HUES48 (cell line): ENCODE measurements at regions not wholly inside any gene's neighbourhood (a gene's known extent, or its start where the extent isn't known, plus 50 kb on each side); places are given as distances from the start of the nearest gene placed in this dataset.

ENCODE experiments used
- H3K27ac ChIP-seq: one replicate; pipeline ENCODE4 v1.7.0; 2013; ENCODE audit warnings: low read depth, low read length, inconsistent platforms
- H3K27me3 ChIP-seq: 2 replicates; pipeline ENCODE4 v1.6.1; 2013; ENCODE audit warnings: mild to moderate bottlenecking, low read length; ENCODE audit not compliant: control insufficient read depth, insufficient read depth
- H3K36me3 ChIP-seq: 2 replicates; pipeline ENCODE4 v1.6.1; 2013; ENCODE audit warnings: low read length; ENCODE audit not compliant: control insufficient read depth, insufficient read depth
- H3K4me1 ChIP-seq: 2 replicates; pipeline ENCODE4 v1.6.1; 2013; ENCODE audit warnings: mild to moderate bottlenecking, low read length; ENCODE audit not compliant: control insufficient read depth, insufficient read depth
- H3K4me3 ChIP-seq: 2 replicates; pipeline ENCODE4 v1.5.1; 2013; ENCODE audit warnings: mild to moderate bottlenecking, low read depth, low read length
- H3K9ac ChIP-seq: 2 replicates; pipeline ENCODE4 v1.6.1; 2013; ENCODE audit warnings: mild to moderate bottlenecking, low read depth, low read length, moderate library complexity
- H3K9me3 ChIP-seq: 2 replicates; pipeline ENCODE4 v1.6.1; 2013; ENCODE audit warnings: low read length; ENCODE audit not compliant: control insufficient read depth, insufficient read depth

DNA sequence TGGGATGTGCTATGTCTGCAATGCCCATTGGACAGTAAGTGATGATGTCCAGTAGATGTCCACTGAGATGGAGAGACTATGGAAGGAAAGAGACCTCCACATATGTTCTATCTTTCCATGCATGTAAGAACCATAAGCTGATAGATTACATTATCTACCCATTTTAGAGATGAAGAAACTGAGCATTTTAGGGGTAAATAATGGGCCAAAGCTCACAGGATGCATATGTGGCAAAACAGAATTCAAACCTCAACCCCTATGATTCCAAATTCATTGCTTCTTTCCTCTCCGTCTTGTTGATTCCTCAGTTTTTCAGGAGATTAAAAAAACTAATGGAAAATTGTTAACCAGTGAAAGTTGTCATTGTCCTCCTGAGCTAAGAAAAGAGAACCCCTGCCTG is 200.7 kb upstream of the PWP1 start:
- no peaks in the 10 kb centered on the region for H3K4me1 ChIP-seq
- no peak overlapping the region for H3K27ac ChIP-seq
- H3K36me3 ChIP-seq, result no peaks in the 10 kb centered on the region
- no peak overlapping the region for H3K9ac ChIP-seq
- H3K27me3 ChIP-seq, result no peaks in the 10 kb centered on the region
- no peaks in the 10 kb centered on the region for H3K9me3 ChIP-seq
- no peak overlapping the region for H3K4me3 ChIP-seq

DNA sequence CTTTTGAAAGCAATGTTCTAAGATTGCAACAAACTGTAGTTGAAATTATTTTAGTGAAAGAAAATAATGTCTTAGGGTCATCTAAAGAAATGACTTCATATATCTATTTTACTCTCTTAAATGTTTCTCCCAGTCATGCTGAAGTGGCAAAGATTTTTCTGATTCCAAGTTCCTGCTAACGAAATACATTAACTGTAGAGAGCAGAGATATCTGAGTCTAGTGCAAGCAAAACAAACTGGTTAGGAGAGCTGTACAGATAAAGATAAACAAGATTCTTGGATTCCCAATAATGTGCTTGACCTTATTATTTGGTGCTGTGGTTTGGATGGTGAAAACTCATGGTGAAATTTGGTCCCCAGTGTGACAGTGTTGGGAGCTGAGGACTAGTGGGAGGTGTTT is 199.9 kb upstream of the PWP1 start:
- Histone ChIP-seq H3K27ac (no peak overlapping the region), H3K27me3 (no peaks in the 10 kb centered on the region), H3K9me3 (no peaks in the 10 kb centered on the region), H3K4me1 (no peaks in the 10 kb centered on the region), H3K36me3 (no peaks in the 10 kb centered on the region), H3K9ac (no peak overlapping the region), H3K4me3 (no peak overlapping the region)

DNA sequence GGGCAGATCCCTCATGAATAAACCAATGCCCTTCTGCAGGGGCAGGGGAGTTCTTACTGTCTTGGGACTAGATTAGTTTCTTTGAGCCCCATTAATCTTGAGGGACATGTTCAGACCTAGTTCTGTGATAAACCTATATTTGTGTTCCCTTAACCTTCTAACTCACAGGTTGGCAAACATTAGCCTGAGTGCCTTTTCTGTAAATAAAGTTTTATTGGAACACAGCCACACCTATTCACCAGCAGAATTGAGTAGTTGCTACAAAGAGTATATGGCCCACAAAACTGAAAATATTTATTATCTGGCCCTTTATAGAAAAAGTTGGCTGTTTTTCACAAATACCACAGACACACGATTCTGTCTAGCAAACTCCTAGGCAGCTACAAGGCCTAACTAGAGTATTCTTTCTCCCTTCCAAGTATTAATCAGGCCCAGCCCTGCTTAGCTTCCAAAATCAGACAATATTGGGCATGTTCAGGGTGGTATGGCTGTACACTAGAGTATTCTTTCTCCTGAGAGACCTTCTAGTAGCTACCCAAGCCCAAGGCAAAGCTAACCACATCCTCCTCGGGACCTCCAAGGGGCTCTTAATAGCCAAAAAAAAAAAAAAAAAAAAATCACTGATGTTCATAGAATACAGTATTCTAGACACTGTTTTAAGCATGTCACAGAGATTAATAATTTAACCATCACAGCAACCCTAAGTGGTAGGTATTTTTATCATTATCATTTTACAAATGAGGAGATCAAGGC is 199.3 kb upstream of the PWP1 start:
- no peaks in the 10 kb centered on the region for H3K36me3 ChIP-seq
- no peak overlapping the region for H3K4me3 ChIP-seq
- H3K4me1 ChIP-seq, result no peaks in the 10 kb centered on the region
- no peaks in the 10 kb centered on the region for H3K27me3 ChIP-seq
- H3K9ac ChIP-seq, result no peak overlapping the region
- H3K9me3 ChIP-seq, result no peaks in the 10 kb centered on the region
- no peak overlapping the region for H3K27ac ChIP-seq

DNA sequence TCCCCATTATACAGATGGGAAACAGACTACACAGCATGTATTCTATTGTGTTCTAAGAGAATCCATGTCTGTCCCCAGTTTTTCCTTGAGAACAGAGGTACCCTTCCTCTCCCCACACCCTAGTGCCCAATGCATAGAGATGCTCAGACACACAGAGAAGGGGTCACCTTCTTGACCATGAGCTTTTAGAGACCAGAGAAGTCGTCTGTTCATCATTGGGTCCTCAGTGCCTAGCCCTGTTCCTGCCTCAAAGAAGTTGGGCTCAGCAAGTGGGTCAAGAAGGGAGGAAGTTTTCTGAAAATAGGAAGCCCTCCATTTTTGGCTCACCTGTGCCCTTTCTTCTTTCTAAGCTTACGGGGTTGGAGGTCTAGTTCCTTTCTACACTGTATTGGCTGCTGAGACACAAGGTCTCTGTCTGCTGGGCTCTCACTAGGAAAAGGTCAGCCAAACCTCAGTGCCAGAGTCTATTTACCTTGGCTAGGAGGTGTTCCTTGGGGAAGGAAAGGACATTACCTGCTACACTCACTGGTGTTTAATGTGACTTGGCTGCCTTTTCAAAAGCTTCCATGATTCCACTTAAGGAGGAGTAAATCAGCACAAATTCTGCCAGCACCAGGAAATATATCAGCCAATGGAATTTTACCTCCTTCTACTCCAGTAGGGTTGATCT is 198.5 kb upstream of the PWP1 start:
- no peak overlapping the region for H3K4me3 ChIP-seq
- H3K9ac ChIP-seq, result no peak overlapping the region
- H3K9me3 ChIP-seq, result no peaks in the 10 kb centered on the region
- no peak overlapping the region for H3K27ac ChIP-seq
- H3K4me1 ChIP-seq, result no peaks in the 10 kb centered on the region
- H3K36me3 ChIP-seq, result no peaks in the 10 kb centered on the region
- no peaks in the 10 kb centered on the region for H3K27me3 ChIP-seq

DNA sequence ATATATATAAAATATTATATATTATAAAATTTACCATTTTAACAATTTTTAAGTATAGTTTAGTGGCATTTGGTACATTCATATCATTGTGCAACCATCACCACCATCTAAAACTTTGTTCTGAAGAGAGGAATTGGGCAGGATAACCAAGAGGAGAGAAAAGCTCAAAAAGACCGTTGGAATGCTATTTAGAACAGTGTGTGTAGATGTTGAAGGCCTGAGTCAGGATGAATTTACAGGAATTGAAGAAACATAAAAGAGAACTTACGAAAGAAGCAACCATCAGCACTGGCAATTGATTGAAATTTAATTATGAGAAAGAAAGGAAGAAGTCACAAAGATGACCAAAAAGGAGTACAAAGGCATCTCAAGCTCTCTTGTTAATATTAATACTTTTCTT is 196.9 kb upstream of the PWP1 start:
- Histone ChIP-seq H3K27ac (no peak overlapping the region), H3K9ac (no peak overlapping the region), H3K36me3 (no peaks in the 10 kb centered on the region), H3K4me1 (no peaks in the 10 kb centered on the region), H3K4me3 (no peak overlapping the region), H3K27me3 (no peaks in the 10 kb centered on the region), H3K9me3 (no peaks in the 10 kb centered on the region)

DNA sequence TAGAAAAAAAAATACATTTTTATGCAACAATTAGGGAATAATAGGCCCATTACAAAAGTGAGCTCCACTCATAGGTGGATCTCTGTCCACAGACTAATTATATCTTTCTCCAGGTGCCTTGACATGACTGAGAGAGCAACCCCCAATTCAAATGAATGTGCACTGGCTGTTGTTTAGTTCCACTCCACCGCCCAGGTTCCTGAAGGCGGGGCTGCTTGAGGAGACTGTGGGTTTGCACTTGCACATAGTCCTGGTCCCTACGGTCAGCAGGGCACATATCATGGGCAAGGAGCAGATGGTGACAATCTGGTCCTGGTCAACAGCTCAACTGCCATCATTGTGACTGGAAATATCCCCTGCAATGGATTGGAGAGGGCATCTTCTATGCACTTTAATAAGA is 195.6 kb upstream of the PWP1 start:
- Histone ChIP-seq H3K36me3 (no peaks in the 10 kb centered on the region), H3K4me3 (no peak overlapping the region), H3K9me3 (no peaks in the 10 kb centered on the region), H3K27ac (no peak overlapping the region), H3K9ac (no peak overlapping the region), H3K27me3 (no peaks in the 10 kb centered on the region), H3K4me1 (no peaks in the 10 kb centered on the region)

DNA sequence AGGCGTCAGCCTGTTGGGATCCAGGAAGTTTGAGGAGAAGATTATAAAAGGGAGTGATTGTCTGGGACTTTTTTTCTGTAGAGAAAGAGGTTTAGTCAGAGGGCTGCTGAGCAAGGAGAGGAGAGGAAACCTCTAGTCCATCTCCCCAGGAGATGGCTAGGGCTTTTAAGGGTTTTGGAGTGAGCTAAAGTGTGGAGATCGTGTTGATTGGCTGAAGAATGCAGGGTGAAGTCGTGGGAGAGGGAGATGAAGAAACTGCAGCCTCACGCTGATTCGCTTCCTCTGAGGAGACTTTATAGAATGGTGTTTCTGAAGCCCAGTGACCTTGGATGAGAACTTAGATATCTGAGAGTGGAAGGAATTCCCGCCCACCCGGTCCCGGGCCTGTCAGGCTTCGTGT is 193.7 kb upstream of the PWP1 start:
- Histone ChIP-seq H3K36me3 (no peaks in the 10 kb centered on the region), H3K27me3 (no peaks in the 10 kb centered on the region), H3K9me3 (no peaks in the 10 kb centered on the region), H3K4me1 (peaks cover 5% of the 10 kb centered on the region; the same call in 1 of the 2 replicates), H3K9ac (no peak overlapping the region), H3K4me3 (no peak overlapping the region), H3K27ac (no peak overlapping the region)

DNA sequence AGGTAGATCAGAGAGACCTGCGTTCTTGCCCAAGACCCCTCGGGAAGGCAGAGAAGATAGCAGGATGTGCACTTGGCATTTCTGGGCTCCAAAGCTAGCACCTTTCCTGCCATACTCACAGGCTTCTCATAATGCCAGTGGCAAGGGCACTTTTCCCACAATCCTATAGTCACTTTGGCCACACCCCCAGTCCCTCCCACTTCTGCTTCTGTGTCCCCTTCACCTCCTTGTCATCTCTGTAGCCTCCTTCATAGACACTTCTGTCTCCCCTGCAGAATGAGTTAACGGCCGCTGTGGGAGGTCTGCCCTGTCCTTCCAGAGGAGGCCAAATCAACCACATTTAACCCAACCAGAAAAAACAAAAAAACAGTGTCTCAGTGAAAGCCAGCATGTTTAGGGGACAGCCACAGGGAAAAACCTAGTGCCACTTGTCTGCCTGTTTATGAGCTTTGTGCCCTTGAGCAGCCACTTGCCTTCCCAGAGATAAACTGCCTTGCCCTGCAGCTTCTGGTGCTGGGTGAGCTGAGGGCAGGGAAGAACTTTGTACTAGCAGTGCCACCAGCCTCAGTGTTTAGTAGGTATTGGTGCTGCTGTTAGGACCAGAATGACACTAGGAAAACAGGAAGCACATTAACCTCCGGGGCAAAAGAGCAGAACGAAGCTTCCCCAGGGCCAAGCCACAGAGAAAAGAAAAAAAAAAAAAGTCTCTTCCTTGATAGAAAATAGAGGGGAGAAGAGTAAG is 193.0 kb upstream of the PWP1 start:
- H3K4me3 ChIP-seq, result no peak overlapping the region
- no peaks in the 10 kb centered on the region for H3K9me3 ChIP-seq
- peaks cover 5% of the 10 kb centered on the region; the same call in 1 of the 2 replicates for H3K4me1 ChIP-seq
- H3K9ac ChIP-seq, result no peak overlapping the region
- H3K27ac ChIP-seq, result no peak overlapping the region
- no peaks in the 10 kb centered on the region for H3K36me3 ChIP-seq
- H3K27me3 ChIP-seq, result no peaks in the 10 kb centered on the region

DNA sequence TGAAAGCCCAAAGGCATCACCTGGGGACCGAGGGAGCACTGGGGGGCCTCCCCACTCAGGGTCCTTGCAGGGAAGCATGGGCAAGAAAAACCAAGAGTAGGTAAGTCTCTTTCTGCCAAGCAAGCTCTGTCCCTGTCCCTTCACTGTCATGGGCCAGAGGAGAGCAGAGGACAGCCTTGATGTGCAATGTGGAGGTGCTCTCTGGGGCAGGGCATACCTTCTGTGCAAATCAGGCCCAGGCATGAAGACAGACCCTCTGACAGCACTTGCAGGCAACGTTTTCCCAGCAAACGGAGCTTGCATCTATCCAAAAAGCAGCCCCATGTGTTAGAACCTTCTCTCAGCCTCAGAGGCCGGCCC is 192.5 kb upstream of the PWP1 start:
- H3K27me3 ChIP-seq, result no peaks in the 10 kb centered on the region
- H3K4me1 ChIP-seq, result peaks cover 5% of the 10 kb centered on the region; the same call in 1 of the 2 replicates
- H3K36me3 ChIP-seq, result no peaks in the 10 kb centered on the region
- H3K27ac ChIP-seq, result no peak overlapping the region
- H3K4me3 ChIP-seq, result no peak overlapping the region
- no peak overlapping the region for H3K9ac ChIP-seq
- H3K9me3 ChIP-seq, result no peaks in the 10 kb centered on the region

DNA sequence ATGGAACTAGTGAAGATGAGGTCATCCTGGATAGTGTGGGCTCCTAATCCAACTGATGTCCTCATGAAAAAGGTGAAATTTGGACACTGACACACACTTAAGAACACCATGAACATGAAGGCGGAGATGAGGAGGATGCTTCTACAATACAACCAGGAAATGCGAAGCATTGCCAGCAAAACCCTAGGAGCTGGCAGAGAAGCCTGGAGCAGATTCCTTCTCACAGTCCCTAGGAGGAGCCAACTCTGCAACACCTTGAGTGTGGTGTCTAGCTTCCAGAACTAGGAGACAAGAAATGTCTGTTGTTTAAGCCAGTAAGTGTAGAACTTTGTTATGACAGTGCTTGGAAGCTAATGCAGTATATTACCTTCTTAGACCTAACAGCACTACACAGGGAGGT is 191.9 kb upstream of the PWP1 start:
- Histone ChIP-seq H3K4me1 (peaks cover 5% of the 10 kb centered on the region; the same call in 1 of the 2 replicates), H3K4me3 (no peak overlapping the region), H3K27me3 (no peaks in the 10 kb centered on the region), H3K9ac (no peak overlapping the region), H3K27ac (no peak overlapping the region), H3K9me3 (no peaks in the 10 kb centered on the region), H3K36me3 (no peaks in the 10 kb centered on the region)

DNA sequence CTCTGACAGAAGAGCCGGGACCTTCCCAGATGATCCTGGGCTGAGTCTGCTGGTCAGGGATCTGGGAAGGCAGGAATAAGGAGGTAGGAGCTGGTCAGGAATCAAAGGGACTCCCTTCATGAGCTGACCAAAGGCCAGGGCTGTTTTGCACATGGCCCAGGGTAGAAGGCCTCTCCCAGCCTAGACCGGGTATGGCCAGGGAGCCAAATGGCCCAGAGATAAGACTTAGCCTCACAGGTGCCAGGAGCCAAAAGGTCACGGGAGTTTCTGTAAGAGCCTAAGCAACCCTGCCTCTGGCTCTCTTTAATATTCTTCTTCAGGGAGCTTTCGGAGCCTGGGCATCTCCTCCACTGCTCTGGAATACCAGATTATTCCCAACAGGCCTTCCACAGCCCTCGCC is 191.3 kb upstream of the PWP1 start:
- H3K27me3 ChIP-seq, result no peaks in the 10 kb centered on the region
- H3K4me1 ChIP-seq, result peaks cover 5% of the 10 kb centered on the region; the same call in 1 of the 2 replicates
- no peak overlapping the region for H3K4me3 ChIP-seq
- no peak overlapping the region for H3K27ac ChIP-seq
- H3K36me3 ChIP-seq, result no peaks in the 10 kb centered on the region
- no peaks in the 10 kb centered on the region for H3K9me3 ChIP-seq
- no peak overlapping the region for H3K9ac ChIP-seq
